IMR-90 (cell line): ENCODE measurements at regions not wholly inside any gene's neighbourhood (a gene's known extent, or its start where the extent isn't known, plus 50 kb on each side); places are given as distances from the start of the nearest gene placed in this dataset.

Experiments
- ATAC-seq: fragments of 200-7000 bp; cut with Tn5 transposase; 2 replicates; pipeline ENCODE4 v1.9.1; 2020; ENCODE audit warnings: low read depth, mild to moderate bottlenecking, moderate library complexity
- BruUV-seq: library from RNA; stranded (reverse); fragments of 400-500 nt; replicated peaks from 2 replicates; lab custom pipeline; 2021; lab: Mats Ljungman, UMichigan
- CTCF ChIA-PET: fragments of 300-600 bp; formaldehyde crosslinking; extraction: SDS; loops from one replicate; lab custom pipeline; 2021; ENCODE audit warnings: antibody characterized with exemption; lab: Yijun Ruan, JAX
- POLR2A ChIA-PET: fragments of 300-600 bp; sonication (Branson Sonifier 250); formaldehyde crosslinking; loops from one replicate; lab custom pipeline; 2022; ENCODE audit warnings: antibody characterized with exemption; ENCODE audit not compliant: unreplicated experiment; lab: Charles Lee
- DNase-seq: peaks from one replicate; pipeline ENCODE4 v3.0.0; 2013
- H2AFZ ChIP-seq: replicated peaks from 2 replicates; pipeline ENCODE3; 2013; ENCODE audit warnings: low read length, mild to moderate bottlenecking; ENCODE audit not compliant: poor library complexity
- H2AK5ac ChIP-seq: 2 replicates; pipeline ENCODE4 v1.6.1; 2013; ENCODE audit warnings: low read depth, low read length, inconsistent platforms
- H2AK9ac ChIP-seq: replicated peaks from 2 replicates; pipeline ENCODE3; 2013; ENCODE audit warnings: mild to moderate bottlenecking, low read depth, low read length, moderate library complexity; ENCODE audit not compliant: poor library complexity
- H2BK120ac ChIP-seq: 2 replicates; pipeline ENCODE4 v1.6.1; 2013; ENCODE audit warnings: low read depth, low read length, inconsistent platforms
- H2BK15ac ChIP-seq: 3 replicates; pipeline ENCODE4 v1.6.1; 2013; ENCODE audit warnings: low read depth, low read length, inconsistent platforms
- H2BK20ac ChIP-seq: 2 replicates; pipeline ENCODE4 v1.6.1; 2013; ENCODE audit warnings: low read depth, mild to moderate bottlenecking, inconsistent platforms, low read length, moderate library complexity
- H2BK5ac ChIP-seq: 2 replicates; pipeline ENCODE4 v1.6.1; 2013; ENCODE audit warnings: mild to moderate bottlenecking, low read depth, low read length, inconsistent platforms; ENCODE audit not compliant: poor library complexity, severe bottlenecking
- H3K14ac ChIP-seq: replicated peaks from 2 replicates; pipeline ENCODE4 v1.6.1; 2013; ENCODE audit warnings: low read depth, low read length, inconsistent platforms
- H3K18ac ChIP-seq: 2 replicates; pipeline ENCODE4 v1.6.1; 2013; ENCODE audit warnings: low read depth, low read length, control low read depth
- H3K23ac ChIP-seq: 2 replicates; pipeline ENCODE4 v1.6.1; 2013; ENCODE audit warnings: low read depth, low read length, inconsistent platforms
- H3K27ac ChIP-seq: 2 replicates; pipeline ENCODE4 v1.5.1; 2013; ENCODE audit warnings: mild to moderate bottlenecking, control low read depth, low read length; ENCODE audit not compliant: insufficient read depth
- H3K27me3 ChIP-seq: 2 replicates; pipeline ENCODE4 v1.6.1; 2013; ENCODE audit warnings: low read length; ENCODE audit not compliant: control insufficient read depth, insufficient read depth
- H3K36me3 ChIP-seq: 2 replicates; pipeline ENCODE4 v1.6.1; 2013; ENCODE audit warnings: low read length, mixed read lengths; ENCODE audit not compliant: control insufficient read depth, insufficient read depth
- H3K4ac ChIP-seq: 2 replicates; pipeline ENCODE4 v1.6.1; 2013; ENCODE audit warnings: low read depth, low read length, inconsistent platforms
- H3K4me1 ChIP-seq: 2 replicates; pipeline ENCODE4 v1.6.1; 2013; ENCODE audit warnings: low read length, mixed read lengths; ENCODE audit not compliant: control insufficient read depth, insufficient read depth
- H3K4me2 ChIP-seq: 2 replicates; pipeline ENCODE4 v1.6.1; 2013; ENCODE audit warnings: low read depth, mild to moderate bottlenecking, control low read depth, low read length, moderate library complexity
- H3K4me3 ChIP-seq: 2 replicates; pipeline ENCODE4 v1.5.1; 2013; ENCODE audit warnings: low read depth, mild to moderate bottlenecking, control low read depth, low read length, moderate library complexity; ENCODE audit not compliant: insufficient read depth
- H3K56ac ChIP-seq: 2 replicates; pipeline ENCODE4 v1.6.1; 2013; ENCODE audit warnings: low read length, inconsistent platforms; ENCODE audit not compliant: insufficient read depth; ENCODE audit errors: extremely low read depth
- H3K79me1 ChIP-seq, 2 experiments: 2 replicates each; pipeline ENCODE4 v1.6.1; 2013; ENCODE audit warnings: low read length in 2 of 2, inconsistent platforms in 1 of 2, low read depth in 1 of 2
- H3K9ac ChIP-seq: 2 replicates; pipeline ENCODE4 v1.6.1; 2013; ENCODE audit warnings: low read depth, low read length, control low read depth
- H3K9me1 ChIP-seq: 2 replicates; pipeline ENCODE4 v1.6.1; 2013; ENCODE audit warnings: low read length, inconsistent platforms; ENCODE audit not compliant: insufficient read depth
- H3K9me3 ChIP-seq: 2 replicates; pipeline ENCODE4 v1.6.1; 2013; ENCODE audit warnings: low read length; ENCODE audit not compliant: control insufficient read depth, insufficient read depth
- H4K20me1 ChIP-seq: 2 replicates; pipeline ENCODE4 v1.6.1; 2013; ENCODE audit warnings: low read length, inconsistent platforms; ENCODE audit not compliant: insufficient read depth
- H4K5ac ChIP-seq: 2 replicates; pipeline ENCODE4 v1.6.1; 2013; ENCODE audit warnings: mild to moderate bottlenecking, low read depth, low read length, control low read depth
- H4K8ac ChIP-seq, 2 experiments: 2 replicates each; pipeline ENCODE4 v1.6.1; 2013; ENCODE audit warnings: low read depth in 2 of 2, low read length in 2 of 2, control low read depth in 1 of 2, inconsistent platforms in 1 of 2
- H4K91ac ChIP-seq: 2 replicates; pipeline ENCODE4 v1.6.1; 2013; ENCODE audit warnings: low read depth, low read length, inconsistent platforms; ENCODE audit not compliant: insufficient read depth
- CTCF ChIP-seq: conservative IDR thresholded peaks from 2 replicates; pipeline ENCODE4 v1.5.1; 2012; ENCODE audit warnings: mild to moderate bottlenecking, low read depth, low read length, improper control_type of control experiment
- MAFK ChIP-seq: IDR thresholded peaks from 2 replicates; pipeline ENCODE4 v1.6.1; 2012; ENCODE audit warnings: low read depth, low read length, improper control_type of control experiment
- MAZ ChIP-seq: IDR thresholded peaks from 2 replicates; pipeline ENCODE4 v1.6.1; 2012; ENCODE audit warnings: low read depth, mild to moderate bottlenecking, low read length, improper control_type of control experiment, moderate library complexity, borderline replicate concordance
- MXI1 ChIP-seq: IDR thresholded peaks from 2 replicates; pipeline ENCODE4 v1.6.1; 2012; ENCODE audit warnings: low read depth, mild to moderate bottlenecking, low read length, moderate library complexity, borderline replicate concordance
- NFE2L2 ChIP-seq: fragments of 150-350 bp; IDR thresholded peaks from 2 replicates; pipeline ENCODE4 v1.6.1; 2016; ENCODE audit warnings: low read depth, mild to moderate bottlenecking, low read length
- POLR2A ChIP-seq: IDR thresholded peaks from 2 replicates; pipeline ENCODE4 v1.6.1; 2012; ENCODE audit warnings: mild to moderate bottlenecking, low read depth, low read length
- RCOR1 ChIP-seq: IDR thresholded peaks from 2 replicates; pipeline ENCODE4 v1.6.1; 2012; ENCODE audit warnings: mild to moderate bottlenecking, low read length, improper control_type of control experiment; ENCODE audit not compliant: insufficient replicate concordance
- USF2 ChIP-seq: fragments of 150-350 bp; IDR thresholded peaks from 2 replicates; pipeline ENCODE4 v1.6.1; 2017; ENCODE audit warnings: mild to moderate bottlenecking, antibody characterized with exemption, low read length, low read depth
- WGBS, 2 experiments: methylation state at CpG; one replicate each; pipeline versions ENCODE4 v1.1.5 to v1.1.7; 2013; ENCODE audit warnings: missing lambda C conversion rate in 2 of 2; ENCODE audit not compliant: insufficient read length in 1 of 2; ENCODE audit errors: extremely low coverage in 2 of 2; 5-methylcytosine and 5-hydroxymethylcytosine counted together
- dilution Hi-C: fragments of 300-500 bp; cut with HindIII; formaldehyde crosslinking; loops from one replicate; pipeline ENCODE4 v1.14.3; 2018; ENCODE audit warnings: low sequenced_read_pairs; ENCODE audit not compliant: unreplicated experiment
- in situ Hi-C: fragments of 300-500 bp; cut with MboI; formaldehyde crosslinking; loops from 3 replicates; pipeline ENCODE4 v1.14.3; 2019; ENCODE audit warnings: low sequenced_read_pairs, inconsistent platforms, mixed read lengths
- intact Hi-C: fragments of 100-400 bp; cut with micrococcal nuclease; formaldehyde crosslinking; loops from 2 replicates; pipeline ENCODE4 v1.10.0; 2022

- Histone ChIP-seq H3K79me1 (no peaks in the 10 kb centered on the region), H2BK20ac (no peak overlapping the region), H2AK9ac (no peak overlapping the region), H4K8ac (no peak overlapping the region), H3K56ac (no peak overlapping the region), H3K27me3 (no peaks in the 10 kb centered on the region), H4K20me1 (no peaks in the 10 kb centered on the region), H3K4ac (no peak overlapping the region), H3K9me3 (no peaks in the 10 kb centered on the region), H3K4me2 (no peak overlapping the region), H3K14ac (no peak overlapping the region), H2BK120ac (no peak overlapping the region), H2AFZ (no peak overlapping the region), H2BK15ac (no peak overlapping the region), H2AK5ac (no peak overlapping the region), H3K36me3 (no peaks in the 10 kb centered on the region), H3K27ac (no peak overlapping the region), H3K4me3 (no peak overlapping the region), H4K91ac (no peak overlapping the region), H2BK5ac (no peak overlapping the region), H3K18ac (no peak overlapping the region), H3K9ac (no peak overlapping the region), H3K9me1 (no peaks in the 10 kb centered on the region), H3K23ac (no peak overlapping the region), H4K5ac (no peak overlapping the region), H3K4me1 (no peaks in the 10 kb centered on the region)
- no TSS peak for BruUV-seq
- no peak for DNase-seq
- in situ Hi-C loops (no loop called here), dilution Hi-C loops (no loop called here), intact Hi-C loops (no loop called here)
- TF ChIP-seq NFE2L2: no peak
- no peak for TF ChIP-seq MXI1
- TF ChIP-seq MAZ: no peak
- no peak for TF ChIP-seq POLR2A
- no peak for TF ChIP-seq MAFK
- no peak for TF ChIP-seq USF2
- no peak for TF ChIP-seq CTCF
- no peak for TF ChIP-seq RCOR1
- 100% methylated on average over 3 of the region's 7 CpGs; no CpG with 5 or more reads in 1 of the 2 experiments for WGBS, 2 experiments
- no peak for ATAC-seq
- CTCF ChIA-PET: no interaction called here
- POLR2A ChIA-PET: no interaction called here
These were observed 378.7 kb downstream of the LMO4 start for GRCh38 chr1:87707411-87707810.
